Umbilical cord (tissue), 1 donor: ENCODE measurements at regions not wholly inside any gene's neighbourhood (a gene's known extent, or its start where the extent isn't known, plus 50 kb on each side); places are given as distances from the start of the nearest gene placed in this dataset.
"Not testable (repeated sequence)": the region's sequence is repeated elsewhere in the genome, so short reads cannot be mapped to it uniquely, and the experiment has no call there.

ENCODE experiments used
- DNase-seq: peaks from one replicate; pipeline ENCODE4 v3.0.0-alpha.2; 2015; ENCODE audit warnings: low spot score

DNA sequence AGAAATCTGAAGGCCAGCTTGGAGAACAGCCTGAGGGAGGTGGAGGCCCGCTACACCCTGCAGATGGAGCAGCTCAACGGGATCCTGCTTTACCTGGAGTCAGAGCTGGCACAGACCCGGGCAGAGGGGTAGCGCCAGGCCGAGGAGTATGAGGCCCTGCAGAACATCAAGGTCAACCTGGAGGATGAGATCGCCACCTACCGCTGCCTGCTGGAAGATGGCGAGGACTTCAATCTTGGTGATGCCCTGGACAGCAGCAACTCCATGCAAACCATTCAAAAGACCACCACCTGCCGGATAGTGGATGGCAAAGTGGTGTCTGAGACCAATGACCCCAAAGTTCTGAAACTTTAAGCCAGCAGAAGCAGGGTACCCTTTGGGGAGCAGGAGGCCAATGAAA lies 318.4 kb downstream of the ZFHX3 start:
- DNase-seq = not testable (repeated sequence)

DNA sequence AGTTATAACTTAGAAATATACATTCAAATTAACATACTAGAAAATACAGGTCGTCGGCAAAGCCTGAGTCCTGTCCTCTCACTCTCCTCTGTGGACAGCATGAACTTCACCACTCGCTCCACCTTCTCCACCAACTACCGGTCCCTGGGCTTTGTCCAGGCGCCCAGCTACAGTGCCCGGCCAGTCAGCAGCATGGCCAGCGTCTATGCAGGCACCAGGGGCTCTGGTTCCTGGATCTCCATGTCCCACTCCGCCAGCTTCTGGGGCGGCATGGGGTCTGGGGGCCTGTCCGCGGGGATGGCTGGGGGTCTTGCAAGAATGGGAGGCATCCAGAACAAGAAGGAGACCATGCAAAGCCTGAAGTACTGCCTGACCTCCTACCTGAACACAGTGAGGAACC lies 319.4 kb downstream of the ZFHX3 start:
- no peak for DNase-seq

DNA sequence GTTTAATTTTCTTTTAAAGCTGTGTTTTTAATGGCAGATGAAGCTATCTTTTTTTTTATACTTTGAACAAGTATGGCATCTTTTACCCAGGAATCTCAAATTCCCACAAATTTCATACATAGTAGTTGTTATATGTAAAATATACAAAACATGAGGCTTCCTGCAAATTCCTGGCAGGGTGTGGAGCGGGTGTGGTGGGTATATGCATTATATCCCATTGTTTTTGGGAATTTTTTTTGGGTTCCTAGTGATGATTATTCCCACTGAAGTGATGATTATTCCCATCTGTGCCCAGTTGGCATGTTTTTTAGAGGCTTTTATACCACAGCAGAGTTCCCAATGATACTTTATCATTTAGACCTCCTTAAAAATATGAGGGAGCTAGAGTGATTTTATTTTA lies 320.4 kb downstream of the ZFHX3 start:
- no peak for DNase-seq

DNA sequence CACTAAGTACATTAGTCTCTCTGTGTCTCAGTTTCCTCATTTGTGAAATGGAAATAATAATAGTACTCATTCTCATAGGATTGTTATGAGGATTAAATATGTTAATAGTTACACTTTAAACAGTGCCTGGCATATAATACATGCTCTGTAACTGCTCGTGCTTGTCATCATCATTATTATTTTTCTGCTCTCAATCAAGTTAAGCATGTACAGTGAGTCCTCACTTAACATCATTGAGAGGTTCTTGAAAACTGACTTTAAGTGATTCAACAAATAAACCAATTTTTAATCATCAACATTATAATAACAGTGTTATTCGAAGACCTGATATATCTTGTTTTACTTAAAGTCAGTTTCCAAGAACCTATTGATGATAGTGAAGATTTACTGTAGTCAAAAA lies 322.3 kb downstream of the ZFHX3 start:
- no peak for DNase-seq

DNA sequence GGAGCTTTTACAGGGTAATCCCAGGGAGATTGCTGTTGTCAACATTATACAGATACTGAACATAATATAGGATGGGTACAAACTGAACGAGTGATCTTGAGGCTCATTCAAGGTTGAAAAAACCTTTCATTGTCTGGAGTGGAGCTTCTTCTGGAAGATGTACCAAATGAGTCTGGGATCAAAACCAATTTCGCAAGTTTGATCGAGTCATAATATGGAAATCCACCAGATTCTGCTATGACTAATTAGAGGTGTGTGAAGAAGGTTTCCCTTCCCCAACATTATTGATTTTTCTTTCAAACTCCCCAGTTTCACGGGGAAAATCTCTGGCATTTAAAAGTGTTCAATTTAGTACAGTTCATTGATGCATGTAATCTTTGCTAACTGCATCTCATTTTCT lies 324.1 kb downstream of the ZFHX3 start:
- DNase-seq = peak; percentile 36

DNA sequence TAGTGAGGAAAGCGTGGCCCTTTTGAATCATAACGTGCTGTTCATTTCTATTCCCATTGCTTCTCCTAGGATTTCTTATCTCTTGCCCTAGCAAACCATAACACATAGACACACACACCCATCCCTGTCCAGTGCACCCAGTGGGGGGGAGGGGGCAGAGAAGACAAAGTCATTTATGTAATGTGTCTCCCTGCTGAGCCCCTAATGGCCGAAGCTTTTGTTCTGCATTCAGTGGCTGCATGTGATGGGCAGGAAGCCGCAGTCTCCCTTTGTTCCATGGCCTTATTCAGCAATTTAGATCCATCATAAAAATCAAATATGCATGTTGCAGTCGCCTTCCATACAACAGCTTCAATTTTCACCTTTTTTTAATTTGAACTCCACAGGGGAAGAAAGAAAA lies 325.4 kb downstream of the ZFHX3 start:
- no peak for DNase-seq

DNA sequence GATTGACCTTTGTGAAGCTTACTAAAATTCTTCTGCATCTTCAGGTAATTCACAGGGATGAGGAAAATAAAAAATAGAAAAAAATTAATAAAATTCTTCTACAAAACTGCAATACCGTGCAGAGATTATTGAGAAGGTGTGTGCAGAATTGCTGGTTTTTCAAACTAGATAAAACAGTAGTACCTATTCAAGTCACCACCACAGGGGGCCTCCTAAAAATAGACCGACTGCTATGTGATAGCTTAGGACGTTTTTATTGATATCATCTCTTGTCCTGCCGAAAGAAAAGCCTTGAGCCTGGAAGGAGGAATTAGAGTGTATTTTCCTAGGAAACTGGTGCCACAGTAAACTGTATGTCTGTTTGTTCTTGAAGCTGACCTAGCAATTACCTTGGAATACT lies 325.9 kb downstream of the ZFHX3 start:
- no peak for DNase-seq

DNA sequence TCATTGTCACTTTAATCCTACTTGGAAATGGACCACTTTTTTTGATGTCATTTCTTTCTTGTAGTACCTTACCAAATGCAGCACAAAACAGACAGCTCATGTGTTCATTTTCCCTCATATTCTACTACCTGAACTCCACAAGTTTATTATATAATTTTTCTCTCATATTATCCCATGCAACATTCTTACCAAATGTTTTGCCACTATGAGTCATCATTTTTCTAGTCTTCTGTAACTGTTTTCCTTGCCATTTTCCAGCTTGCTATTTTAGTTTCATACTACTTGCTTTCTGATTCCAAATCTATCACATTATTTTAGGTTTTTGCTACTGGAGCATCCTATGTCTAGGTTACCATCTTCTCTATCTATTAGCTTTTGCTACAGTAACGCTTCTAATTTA lies 332.7 kb downstream of the ZFHX3 start:
- DNase-seq = no peak

DNA sequence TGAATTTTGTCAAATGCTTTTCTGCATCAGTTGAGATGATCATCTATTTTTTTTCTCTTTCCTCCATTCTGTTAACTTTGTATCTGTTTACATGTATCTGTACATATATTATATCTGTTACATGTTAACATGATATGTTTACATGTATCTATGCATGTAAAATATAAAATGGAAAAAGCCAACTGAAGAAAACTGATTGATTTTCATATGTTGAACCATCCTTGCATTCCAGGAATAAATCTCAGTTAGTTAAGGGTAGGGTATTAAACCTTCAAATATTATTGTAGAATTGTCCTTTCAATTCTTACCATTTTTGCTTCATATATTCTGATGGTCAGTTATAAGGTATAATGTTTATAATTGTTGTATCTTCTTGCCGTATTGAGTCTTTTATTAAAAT lies 336.1 kb downstream of the ZFHX3 start:
- no peak for DNase-seq

DNA sequence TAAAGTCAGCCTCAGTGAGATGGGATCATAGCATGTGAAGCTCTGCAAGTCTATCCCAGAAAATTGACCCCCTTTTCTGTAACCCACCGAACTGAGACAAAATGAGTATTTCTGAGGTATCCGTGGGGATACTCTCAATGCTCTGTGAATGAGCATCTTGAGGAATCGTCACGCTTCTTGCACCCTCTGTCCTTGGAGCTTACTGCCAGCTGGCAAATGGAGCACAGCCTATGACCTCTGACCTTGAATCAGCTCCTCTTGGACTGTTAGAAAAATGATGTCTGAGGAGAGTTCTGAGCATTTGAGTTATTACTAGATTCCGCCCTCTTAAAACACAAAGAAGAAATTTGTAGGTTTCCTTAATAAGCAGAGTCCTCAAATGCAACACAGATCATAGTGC lies 342.1 kb downstream of the ZFHX3 start:
- DNase-seq = no peak

DNA sequence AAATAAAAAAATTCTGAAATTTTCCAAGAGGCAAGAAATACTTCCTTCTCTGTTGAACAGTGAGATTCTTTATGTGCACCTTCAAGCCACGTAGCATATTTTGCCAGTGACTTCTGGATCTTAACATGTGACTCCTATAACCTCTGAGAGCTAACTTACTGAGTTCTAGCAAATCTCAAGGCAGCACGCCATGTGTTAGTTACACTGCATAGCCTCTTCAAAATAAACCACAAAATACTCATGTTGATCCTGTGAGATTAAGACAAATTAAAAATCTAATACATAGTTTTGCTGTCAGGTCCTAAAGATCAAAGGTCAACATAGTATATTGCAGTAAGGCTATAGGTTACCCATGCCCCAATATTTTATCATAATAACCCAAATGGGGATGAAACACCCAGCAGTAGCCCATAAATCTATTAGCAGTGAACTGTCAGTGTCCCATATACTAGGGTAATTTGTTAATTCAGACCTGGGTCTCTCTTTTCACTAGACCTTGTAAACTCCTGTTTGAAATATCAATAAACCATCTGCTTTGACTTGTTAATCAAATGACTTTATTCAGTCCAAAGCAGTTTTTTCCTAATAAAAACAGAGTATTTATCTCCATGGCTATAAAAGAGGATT lies 343.1 kb downstream of the ZFHX3 start:
- DNase-seq = no peak

DNA sequence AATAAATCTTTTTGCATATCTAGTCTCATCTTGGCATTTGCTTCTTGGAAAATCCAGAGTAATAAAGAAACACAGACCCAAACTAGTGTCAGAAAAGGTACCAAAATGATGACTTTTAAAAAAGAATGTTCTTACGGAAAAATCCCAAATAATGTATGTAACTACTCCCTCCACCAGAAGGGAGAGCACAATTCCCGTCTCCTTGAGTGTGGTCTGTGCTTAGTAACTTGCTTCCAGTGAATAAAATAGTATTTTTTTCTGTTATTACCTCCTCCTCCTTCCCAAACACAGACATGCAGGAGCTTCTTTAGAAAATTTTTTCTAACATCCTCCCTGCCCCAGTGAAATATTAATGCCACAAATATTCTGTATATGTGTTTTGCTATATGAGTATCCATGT lies 358.1 kb downstream of the ZFHX3 start:
- DNase-seq = peak; percentile 62

DNA sequence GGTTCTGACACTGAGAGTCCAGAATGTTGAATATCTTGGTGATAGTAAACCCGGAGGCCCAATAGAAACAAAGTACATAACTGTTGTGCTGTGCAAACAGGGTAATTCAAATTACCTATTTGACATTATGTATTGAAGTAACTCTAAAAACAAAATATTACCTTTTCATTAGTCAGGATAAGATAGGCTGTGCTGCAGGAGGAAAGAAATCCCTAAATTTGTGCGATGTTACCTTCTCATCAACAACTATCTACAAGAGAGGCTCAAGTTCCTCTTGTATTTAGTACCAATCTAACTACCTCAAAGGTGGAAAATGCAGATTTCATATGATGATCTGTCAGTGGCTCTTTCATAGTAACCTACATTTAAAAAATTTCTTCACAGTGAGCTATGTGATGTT lies 367.2 kb downstream of the ZFHX3 start:
- DNase-seq = no peak

DNA sequence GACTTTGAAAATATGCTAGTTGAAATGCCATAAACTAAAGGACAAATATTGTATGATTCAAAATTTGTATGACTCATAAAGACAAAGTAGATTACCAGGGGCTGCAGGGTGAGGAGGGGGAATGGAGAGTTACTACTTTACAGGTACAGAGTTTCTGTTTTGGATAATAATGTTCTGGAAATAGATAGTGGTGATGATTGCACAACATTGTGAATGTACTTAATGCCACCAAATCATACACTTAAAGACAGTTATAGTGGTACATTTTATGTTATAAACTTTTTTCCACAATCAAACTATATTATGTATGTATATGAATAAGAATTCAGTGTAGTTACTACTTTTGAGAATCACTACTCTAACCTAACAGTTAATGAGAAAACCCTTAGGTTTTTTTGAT lies 368.1 kb downstream of the ZFHX3 start:
- no peak for DNase-seq

DNA sequence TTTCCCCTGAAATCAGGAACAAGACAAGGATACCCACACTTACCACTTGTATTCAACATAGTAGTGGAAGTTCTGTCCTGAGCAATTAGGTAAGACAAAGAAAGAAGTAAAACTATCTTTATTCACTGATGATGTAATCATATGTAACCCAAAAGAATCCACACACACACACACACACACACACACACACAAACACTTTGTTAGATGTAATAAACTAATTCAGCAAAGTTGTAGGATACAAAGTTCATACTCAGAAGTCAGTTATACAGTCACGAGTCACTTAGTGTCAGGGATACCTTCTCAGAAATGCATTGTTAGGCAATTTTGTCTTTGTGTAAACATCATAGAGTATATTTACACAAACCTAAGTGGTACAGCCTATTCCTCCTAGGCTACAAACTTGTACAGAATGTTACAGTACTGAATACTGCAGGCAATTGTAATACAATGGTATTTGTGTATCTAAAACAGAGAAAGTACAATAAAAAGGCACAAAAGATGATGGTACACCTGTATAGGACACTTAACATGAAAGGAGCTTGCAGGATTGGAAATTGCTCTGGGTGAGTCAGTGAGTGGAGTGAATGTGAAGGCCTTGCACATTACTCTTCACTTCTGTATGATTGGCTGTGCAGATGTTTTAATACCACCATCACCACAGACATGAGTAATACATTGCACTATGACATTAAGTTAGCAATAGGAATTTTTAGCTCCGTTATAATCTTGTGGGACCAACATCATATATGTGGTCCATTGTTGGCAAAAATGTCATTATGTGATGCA lies 370.1 kb downstream of the ZFHX3 start:
- DNase-seq = no peak

DNA sequence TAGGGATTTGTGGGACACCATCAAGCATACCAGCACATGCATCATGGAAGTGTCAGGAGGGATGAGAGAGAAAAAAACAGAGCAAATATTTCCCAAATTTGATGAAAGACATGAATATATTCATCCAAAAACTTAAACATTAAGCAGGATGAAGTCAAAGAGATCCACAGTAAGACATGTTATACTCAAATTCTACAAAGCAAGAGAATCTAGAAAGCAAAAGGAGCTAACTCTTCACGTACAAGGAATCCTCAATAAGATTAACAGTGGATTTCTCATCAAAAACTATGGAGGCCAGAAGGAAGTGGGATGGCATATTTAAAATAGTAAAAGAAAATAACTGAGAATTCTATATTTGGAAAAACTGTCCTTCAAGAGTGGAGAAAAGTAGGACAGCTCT lies 374.8 kb downstream of the ZFHX3 start:
- no peak for DNase-seq

DNA sequence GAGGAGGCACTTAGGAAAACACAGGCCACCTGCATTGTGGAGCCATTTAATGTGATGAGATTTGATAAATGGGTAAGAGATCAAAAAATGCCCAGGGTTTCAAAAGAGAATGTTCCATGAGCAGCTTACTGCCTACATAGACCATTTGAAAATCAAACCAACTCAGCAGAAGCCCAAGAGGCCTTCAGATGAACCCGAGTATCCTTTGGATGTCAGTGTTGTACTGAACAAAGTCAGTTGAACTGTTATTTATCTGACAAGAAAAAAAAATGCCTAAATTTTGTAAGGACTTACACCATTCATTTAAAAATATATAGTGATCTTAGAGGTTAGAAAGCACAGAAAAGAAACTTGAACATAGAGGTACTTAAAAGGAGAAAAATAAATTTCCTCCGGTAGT lies 381.7 kb downstream of the ZFHX3 start:
- no peak for DNase-seq

DNA sequence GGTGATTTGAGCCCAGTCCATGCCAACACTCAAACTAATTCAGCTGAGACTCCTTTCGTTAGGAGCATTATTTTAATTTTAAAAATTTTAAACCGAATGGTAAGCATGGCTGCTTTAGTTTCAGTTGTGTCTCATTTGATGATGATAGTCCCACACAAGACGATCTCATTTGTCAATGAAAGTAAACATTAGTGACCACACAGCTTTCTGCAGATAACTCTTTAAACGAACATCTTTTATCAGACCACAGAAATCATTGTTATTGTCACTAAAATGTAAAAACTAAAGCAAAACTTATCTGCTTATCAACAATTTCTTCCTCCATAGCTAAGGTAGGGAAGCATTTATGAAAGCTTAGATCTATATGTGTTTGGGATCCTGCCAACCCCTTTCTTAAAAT lies 382.2 kb downstream of the ZFHX3 start:
- DNase-seq = no peak

DNA sequence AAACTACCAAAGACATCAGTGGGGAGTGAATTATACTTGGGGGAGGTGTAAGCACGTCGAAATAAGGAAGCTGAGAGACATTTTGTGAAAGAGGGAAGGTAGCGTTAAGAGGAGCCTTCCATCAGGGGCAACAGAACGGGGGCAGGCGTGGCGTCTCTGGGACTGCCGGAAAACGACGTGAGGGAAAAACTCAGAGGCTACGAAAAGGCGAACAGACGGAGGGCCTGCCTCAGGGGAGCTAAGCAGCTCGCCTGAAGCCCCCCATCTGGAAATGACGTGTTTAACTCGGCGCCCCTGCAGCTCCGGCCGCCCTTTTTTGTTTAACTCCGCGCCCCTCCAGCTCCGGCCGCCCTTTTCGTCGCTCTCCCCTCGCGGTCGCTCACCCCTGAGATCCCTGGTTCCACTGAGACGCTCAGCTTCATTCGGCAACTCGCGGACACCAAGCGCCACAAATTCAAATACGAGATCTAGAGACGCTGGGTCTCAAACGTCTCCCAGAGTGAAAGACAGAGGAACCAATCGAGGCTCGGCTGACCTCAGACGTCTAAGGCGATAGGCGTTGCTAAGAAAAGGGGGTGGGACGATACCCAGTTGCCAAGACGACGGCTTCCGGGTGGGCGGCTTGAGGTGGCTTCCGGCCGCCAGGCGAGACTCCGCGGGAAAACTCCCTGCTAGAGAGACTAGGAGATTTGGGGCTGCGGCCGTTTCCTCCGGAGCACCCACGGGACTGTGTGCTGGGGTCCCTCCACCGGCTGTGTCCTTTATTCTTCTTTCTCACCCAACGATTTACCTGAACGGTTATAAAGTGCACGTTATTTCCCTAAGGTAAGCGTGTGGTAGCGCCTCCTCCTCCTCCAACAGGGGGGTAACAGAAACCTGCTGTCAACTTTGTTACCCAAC lies 383.2 kb downstream of the ZFHX3 start:
- peak; percentile 100 for DNase-seq

DNA sequence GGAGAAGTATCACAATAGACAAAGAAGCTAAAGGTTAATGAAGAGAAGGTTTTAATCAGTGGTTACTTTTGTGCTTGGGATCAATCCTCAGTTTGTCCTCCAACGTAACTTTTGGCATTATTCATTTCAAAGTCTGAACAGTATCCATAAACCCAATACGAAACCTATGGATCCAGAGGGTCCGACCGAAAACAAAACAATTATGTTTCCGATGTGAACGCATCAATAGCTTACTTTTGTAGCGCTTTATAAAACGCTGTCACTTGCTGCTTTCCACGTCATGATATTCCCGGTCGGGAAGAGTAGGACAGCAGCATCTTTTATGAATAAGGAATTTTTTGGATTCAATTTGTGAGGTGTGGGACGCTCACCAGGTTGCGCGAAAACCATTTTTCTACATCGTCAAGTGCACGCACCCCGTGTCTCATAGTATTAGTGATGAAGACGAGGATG lies 383.8 kb downstream of the ZFHX3 start:
- no peak for DNase-seq

DNA sequence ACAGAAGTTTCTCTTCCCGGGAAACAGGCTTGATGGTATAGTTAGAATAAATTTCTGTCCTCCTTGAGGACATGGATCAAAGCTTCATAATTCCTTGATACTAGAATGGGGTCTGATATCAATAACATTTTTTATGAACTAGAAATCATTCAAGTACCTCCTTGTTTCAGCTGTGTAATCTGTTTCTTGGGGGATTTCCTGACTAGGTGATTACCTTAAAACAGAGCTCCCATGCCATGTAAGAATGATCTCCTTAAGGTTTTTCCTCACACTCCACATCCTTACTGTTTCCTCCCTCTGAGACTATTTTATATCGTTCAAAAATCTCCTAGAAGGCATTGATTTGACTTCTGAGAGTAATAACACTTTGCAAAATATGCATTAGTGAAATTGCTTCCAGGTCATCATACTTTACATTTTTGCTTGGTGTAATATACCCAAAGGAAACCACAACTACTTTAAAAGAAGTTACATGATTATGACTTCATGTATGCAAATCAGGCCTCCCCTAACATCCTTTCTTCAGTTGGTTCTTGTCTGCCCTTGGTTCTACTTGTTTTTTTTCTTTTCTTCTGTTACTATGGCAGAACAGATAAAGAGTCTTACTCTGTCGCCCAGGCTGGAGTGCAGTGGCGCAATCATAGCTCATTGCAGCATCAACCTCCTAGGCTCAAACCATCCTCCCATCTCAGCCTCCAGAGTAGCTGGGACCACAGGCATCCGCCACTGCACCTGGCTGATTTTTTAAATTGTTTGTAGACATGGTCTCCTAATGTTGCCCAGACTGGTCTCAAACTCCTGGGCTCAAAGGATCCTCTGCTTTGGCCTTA lies 388.8 kb downstream of the ZFHX3 start:
- no peak for DNase-seq

DNA sequence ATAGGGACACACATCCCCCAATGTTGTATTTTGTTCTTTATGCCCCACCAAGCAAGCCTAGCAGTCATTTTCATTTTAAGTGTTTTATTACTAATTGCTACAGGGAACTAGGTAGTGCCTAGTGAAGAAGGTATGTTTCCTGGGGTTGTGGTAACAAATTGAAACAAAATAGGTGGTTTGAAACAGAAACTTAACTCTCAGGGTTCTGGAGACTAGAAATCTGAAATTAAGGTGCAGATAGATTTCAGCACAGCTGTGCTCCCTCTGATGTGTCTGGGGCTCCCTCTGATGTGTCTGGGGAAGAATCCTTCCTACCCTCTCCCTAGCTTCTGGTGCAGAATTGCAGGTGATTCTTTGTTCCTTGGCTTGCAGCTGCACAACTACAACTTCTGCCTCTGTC lies 390.1 kb downstream of the ZFHX3 start:
- DNase-seq = no peak
